ENCODE measurements at regions not wholly inside any gene's neighbourhood (a gene's known extent, or its start where the extent isn't known, plus 50 kb on each side); places are given as distances from the start of the nearest gene placed in this dataset.
"Not testable (repeated sequence)": the region's sequence is repeated elsewhere in the genome, so short reads cannot be mapped to it uniquely, and the experiment has no call there.

- H3K9me3 ChIP-seq; POLR2A ChIA-PET; H3K36me3 ChIP-seq (ENCODE audit: control insufficient read depth in 2 of 2, extremely low read depth in 1 of 2, insufficient read depth in 1 of 2, low read length in 1 of 2); ATAC-seq (replicated peaks in 1 of 4); H3K27me3 ChIP-seq (replicated peaks in 1 of 2; ENCODE audit: control insufficient read depth in 2 of 2, extremely low read depth in 1 of 2, insufficient read depth in 2 of 2, low read length in 1 of 2); H3K27me3 Mint-ChIP-seq; H3K27ac ChIP-seq (ENCODE audit: low read length); H3K4me3 ChIP-seq (ENCODE audit: control insufficient read depth in 1 of 2, extremely low read depth in 1 of 2, low read length in 1 of 2); H3K36me3 Mint-ChIP-seq; H3K4me1 ChIP-seq (ENCODE audit: control insufficient read depth in 1 of 2, extremely low read depth in 1 of 2, insufficient read depth in 2 of 2, low read length in 2 of 2); CTCF ChIA-PET; H3K27ac Mint-ChIP-seq; H3K9me3 Mint-ChIP-seq; H3K4me3 Mint-ChIP-seq; DNase-seq; H3K4me1 Mint-ChIP-seq: not testable (repeated sequence)
- WGBS (ENCODE audit: insufficient coverage), result no CpG with 5 or more reads among the region's 71 CpGs
Measured at GRCh38 chr21:8395992-8396391, 2125.4 kb upstream of the TPTE start.

GRCh38 chr21:8398870-8399437, 2122.4 kb upstream of the TPTE start:
- H3K27ac Mint-ChIP-seq; H3K9me3 ChIP-seq; DNase-seq; H3K27ac ChIP-seq (ENCODE audit: low read length); H3K4me1 Mint-ChIP-seq; H3K9me3 Mint-ChIP-seq; H3K36me3 Mint-ChIP-seq; H3K4me1 ChIP-seq (ENCODE audit: control insufficient read depth in 1 of 2, extremely low read depth in 1 of 2, insufficient read depth in 2 of 2, low read length in 2 of 2); POLR2A ChIA-PET; H3K4me3 ChIP-seq (ENCODE audit: control insufficient read depth in 1 of 2, extremely low read depth in 1 of 2, low read length in 1 of 2); H3K4me3 Mint-ChIP-seq; H3K36me3 ChIP-seq (ENCODE audit: control insufficient read depth in 2 of 2, extremely low read depth in 1 of 2, insufficient read depth in 1 of 2, low read length in 1 of 2); H3K27me3 Mint-ChIP-seq; CTCF ChIA-PET; H3K27me3 ChIP-seq (replicated peaks in 1 of 2; ENCODE audit: control insufficient read depth in 2 of 2, extremely low read depth in 1 of 2, insufficient read depth in 2 of 2, low read length in 1 of 2): not testable (repeated sequence)
- WGBS (ENCODE audit: insufficient coverage), result no CpG with 5 or more reads among the region's 66 CpGs
- ATAC-seq (replicated peaks in 1 of 4), result peak in 1 of 4 experiments; percentile 39

- H3K4me1 ChIP-seq (ENCODE audit: control insufficient read depth in 1 of 2, extremely low read depth in 1 of 2, insufficient read depth in 2 of 2, low read length in 2 of 2); H3K4me1 Mint-ChIP-seq; H3K36me3 ChIP-seq (ENCODE audit: control insufficient read depth in 2 of 2, extremely low read depth in 1 of 2, insufficient read depth in 1 of 2, low read length in 1 of 2); H3K27me3 ChIP-seq (replicated peaks in 1 of 2; ENCODE audit: control insufficient read depth in 2 of 2, extremely low read depth in 1 of 2, insufficient read depth in 2 of 2, low read length in 1 of 2); H3K9me3 ChIP-seq; POLR2A ChIA-PET; H3K27ac Mint-ChIP-seq; H3K9me3 Mint-ChIP-seq; H3K27ac ChIP-seq (ENCODE audit: low read length); H3K4me3 Mint-ChIP-seq; DNase-seq; H3K4me3 ChIP-seq (ENCODE audit: control insufficient read depth in 1 of 2, extremely low read depth in 1 of 2, low read length in 1 of 2); CTCF ChIA-PET; H3K27me3 Mint-ChIP-seq; H3K36me3 Mint-ChIP-seq; ATAC-seq (replicated peaks in 1 of 4): not testable (repeated sequence)
- WGBS (ENCODE audit: insufficient coverage), result no CpG with 5 or more reads among the region's 67 CpGs
Measured at GRCh38 chr21:8399866-8400265, 2121.5 kb upstream of the TPTE start.

GRCh38 chr21:8401799-8402198, 2119.6 kb upstream of the TPTE start:
- POLR2A ChIA-PET; H3K27me3 ChIP-seq (replicated peaks in 1 of 2; ENCODE audit: control insufficient read depth in 2 of 2, extremely low read depth in 1 of 2, insufficient read depth in 2 of 2, low read length in 1 of 2); H3K36me3 ChIP-seq (ENCODE audit: control insufficient read depth in 2 of 2, extremely low read depth in 1 of 2, insufficient read depth in 1 of 2, low read length in 1 of 2); H3K4me1 Mint-ChIP-seq; H3K4me3 Mint-ChIP-seq; ATAC-seq (replicated peaks in 1 of 4); H3K27ac ChIP-seq (ENCODE audit: low read length); H3K4me3 ChIP-seq (ENCODE audit: control insufficient read depth in 1 of 2, extremely low read depth in 1 of 2, low read length in 1 of 2); CTCF ChIA-PET; H3K36me3 Mint-ChIP-seq; H3K4me1 ChIP-seq (ENCODE audit: control insufficient read depth in 1 of 2, extremely low read depth in 1 of 2, insufficient read depth in 2 of 2, low read length in 2 of 2); H3K27me3 Mint-ChIP-seq; H3K27ac Mint-ChIP-seq; DNase-seq; H3K9me3 Mint-ChIP-seq; H3K9me3 ChIP-seq: not testable (repeated sequence)
- WGBS (ENCODE audit: insufficient coverage), result no CpG with 5 or more reads among the region's 66 CpGs

- H3K4me3 Mint-ChIP-seq; POLR2A ChIA-PET; H3K9me3 Mint-ChIP-seq; H3K4me1 Mint-ChIP-seq; CTCF ChIA-PET; H3K4me3 ChIP-seq (ENCODE audit: control insufficient read depth in 1 of 2, extremely low read depth in 1 of 2, low read length in 1 of 2); H3K27me3 Mint-ChIP-seq; H3K36me3 ChIP-seq (ENCODE audit: control insufficient read depth in 2 of 2, extremely low read depth in 1 of 2, insufficient read depth in 1 of 2, low read length in 1 of 2); H3K27ac Mint-ChIP-seq; DNase-seq; H3K27me3 ChIP-seq (replicated peaks in 1 of 2; ENCODE audit: control insufficient read depth in 2 of 2, extremely low read depth in 1 of 2, insufficient read depth in 2 of 2, low read length in 1 of 2); H3K4me1 ChIP-seq (ENCODE audit: control insufficient read depth in 1 of 2, extremely low read depth in 1 of 2, insufficient read depth in 2 of 2, low read length in 2 of 2); H3K9me3 ChIP-seq; H3K36me3 Mint-ChIP-seq; H3K27ac ChIP-seq (ENCODE audit: low read length): not testable (repeated sequence)
- WGBS (ENCODE audit: insufficient coverage), result no CpG with 5 or more reads among the region's 15 CpGs
- ATAC-seq (replicated peaks in 1 of 4), result peak in 1 of 4 experiments; percentile 25
Measured at GRCh38 chr21:8406331-8406730, 2115.1 kb upstream of the TPTE start.

- H3K9me3 ChIP-seq; H3K27ac ChIP-seq (ENCODE audit: low read length); H3K36me3 Mint-ChIP-seq; H3K4me3 ChIP-seq (ENCODE audit: control insufficient read depth in 1 of 2, extremely low read depth in 1 of 2, low read length in 1 of 2); H3K4me1 Mint-ChIP-seq; H3K27me3 Mint-ChIP-seq; DNase-seq; POLR2A ChIA-PET; H3K9me3 Mint-ChIP-seq; CTCF ChIA-PET; H3K27me3 ChIP-seq (replicated peaks in 1 of 2; ENCODE audit: control insufficient read depth in 2 of 2, extremely low read depth in 1 of 2, insufficient read depth in 2 of 2, low read length in 1 of 2); H3K36me3 ChIP-seq (ENCODE audit: control insufficient read depth in 2 of 2, extremely low read depth in 1 of 2, insufficient read depth in 1 of 2, low read length in 1 of 2); H3K4me1 ChIP-seq (ENCODE audit: control insufficient read depth in 1 of 2, extremely low read depth in 1 of 2, insufficient read depth in 2 of 2, low read length in 2 of 2): not testable (repeated sequence)
- Mint-ChIP-seq H3K27ac (peak overlapping the region in 1 of 2 donors; percentile 36), H3K4me3 (peak overlapping the region in 1 of 3 donors; percentile 31)
- peak in 2 of 4 experiments; percentile 33 to 39 for ATAC-seq (replicated peaks in 1 of 4)
- WGBS (ENCODE audit: insufficient coverage), result no CpG with 5 or more reads among the region's 4 CpGs
Measured at GRCh38 chr21:8411139-8411671, 2110.2 kb upstream of the TPTE start.

GRCh38 chr21:8419925-8420560, 2101.3 kb upstream of the TPTE start:
- H3K27me3 Mint-ChIP-seq; H3K27me3 ChIP-seq (replicated peaks in 1 of 2; ENCODE audit: control insufficient read depth in 2 of 2, extremely low read depth in 1 of 2, insufficient read depth in 2 of 2, low read length in 1 of 2); H3K4me1 ChIP-seq (ENCODE audit: control insufficient read depth in 1 of 2, extremely low read depth in 1 of 2, insufficient read depth in 2 of 2, low read length in 2 of 2); CTCF ChIA-PET; POLR2A ChIA-PET; H3K9me3 ChIP-seq; H3K4me3 Mint-ChIP-seq; H3K4me1 Mint-ChIP-seq; H3K27ac ChIP-seq (ENCODE audit: low read length); H3K36me3 Mint-ChIP-seq; H3K4me3 ChIP-seq (ENCODE audit: control insufficient read depth in 1 of 2, extremely low read depth in 1 of 2, low read length in 1 of 2); H3K9me3 Mint-ChIP-seq; H3K36me3 ChIP-seq (ENCODE audit: control insufficient read depth in 2 of 2, extremely low read depth in 1 of 2, insufficient read depth in 1 of 2, low read length in 1 of 2): not testable (repeated sequence)
- DNase-seq (peak in 4 of 35 experiments; percentile 0 to 56 (median 2)), ATAC-seq (replicated peaks in 1 of 4) (peak; percentile 60 to 80 (median 78))
- H3K27ac Mint-ChIP-seq, result peak overlapping the region in 1 of 2 donors; percentile 7
- no CpG with 5 or more reads among the region's 2 CpGs for whole genome bisulfite sequencing (ENCODE audit: insufficient coverage)

Data from T-cell (primary cell).